Hepatocyte (in vitro differentiated cells): ENCODE measurements at regions not wholly inside any gene's neighbourhood (a gene's known extent, or its start where the extent isn't known, plus 50 kb on each side); places are given as distances from the start of the nearest gene placed in this dataset.

Source experiments
- EZH2 ChIP-seq: fragments of 200-600 bp; sonication (generic); IDR thresholded peaks from 2 replicates; pipeline ENCODE4 v1.6.1; 2016; ENCODE audit warnings: antibody characterized with exemption, mild to moderate bottlenecking, borderline replicate concordance
- EZH2phosphoT487 ChIP-seq: fragments of 200-600 bp; sonication (generic); IDR thresholded peaks from one replicate; pipeline ENCODE4 v1.6.1; 2018; ENCODE audit warnings: antibody characterized with exemption, mild to moderate bottlenecking, low read depth, moderate library complexity; ENCODE audit not compliant: unreplicated experiment, severe bottlenecking
- TF ChIP-seq, protein P1 (sequence below): fragments of 200-600 bp; sonication (generic); IDR thresholded peaks from 2 replicates; pipeline ENCODE4 v1.5.1; 2016; ENCODE audit warnings: antibody characterized with exemption, mild to moderate bottlenecking; ENCODE audit not compliant: poor library complexity

DNA sequence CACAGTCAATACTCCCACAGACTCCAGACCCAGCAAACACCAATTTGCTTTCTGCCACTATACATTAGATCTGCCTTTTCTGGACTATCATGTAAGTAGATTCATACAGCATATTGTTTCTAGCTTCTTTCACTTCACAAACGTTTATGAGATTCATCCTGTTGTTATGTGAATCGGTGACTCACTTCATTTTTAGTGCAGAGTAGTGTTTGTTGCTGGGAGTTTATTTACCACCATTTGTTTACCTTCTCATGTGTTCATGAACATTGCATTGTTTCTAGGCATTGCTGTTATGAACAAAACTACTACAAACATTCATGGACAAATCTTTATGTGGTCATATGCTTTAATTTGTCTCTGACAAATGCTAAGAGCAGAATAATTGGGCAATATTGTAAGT is 807.8 kb upstream of the TMEM132C start:
- TF ChIP-seq, protein P1, sequence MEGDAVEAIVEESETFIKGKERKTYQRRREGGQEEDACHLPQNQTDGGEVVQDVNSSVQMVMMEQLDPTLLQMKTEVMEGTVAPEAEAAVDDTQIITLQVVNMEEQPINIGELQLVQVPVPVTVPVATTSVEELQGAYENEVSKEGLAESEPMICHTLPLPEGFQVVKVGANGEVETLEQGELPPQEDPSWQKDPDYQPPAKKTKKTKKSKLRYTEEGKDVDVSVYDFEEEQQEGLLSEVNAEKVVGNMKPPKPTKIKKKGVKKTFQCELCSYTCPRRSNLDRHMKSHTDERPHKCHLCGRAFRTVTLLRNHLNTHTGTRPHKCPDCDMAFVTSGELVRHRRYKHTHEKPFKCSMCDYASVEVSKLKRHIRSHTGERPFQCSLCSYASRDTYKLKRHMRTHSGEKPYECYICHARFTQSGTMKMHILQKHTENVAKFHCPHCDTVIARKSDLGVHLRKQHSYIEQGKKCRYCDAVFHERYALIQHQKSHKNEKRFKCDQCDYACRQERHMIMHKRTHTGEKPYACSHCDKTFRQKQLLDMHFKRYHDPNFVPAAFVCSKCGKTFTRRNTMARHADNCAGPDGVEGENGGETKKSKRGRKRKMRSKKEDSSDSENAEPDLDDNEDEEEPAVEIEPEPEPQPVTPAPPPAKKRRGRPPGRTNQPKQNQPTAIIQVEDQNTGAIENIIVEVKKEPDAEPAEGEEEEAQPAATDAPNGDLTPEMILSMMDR = no peak
- TF ChIP-seq EZH2 (no peak), EZH2phosphoT487 (no peak)
